Ovary (tissue), 3 donors: ENCODE measurements at regions not wholly inside any gene's neighbourhood (a gene's known extent, or its start where the extent isn't known, plus 50 kb on each side); places are given as distances from the start of the nearest gene placed in this dataset.

Experiments used
- CTCF ChIP-seq, 3 donors: fragments of 450-650 bp in 2 of 3; fragments of 200-600 bp in 1 of 3; IDR thresholded peaks; one replicate each; pipeline versions ENCODE4 v1.5.1 to v1.8.0; 2016 to 2022; ENCODE audit warnings: antibody characterized with exemption in 3 of 3, mild to moderate bottlenecking in 1 of 3
- EP300 ChIP-seq: sonication (generic); formaldehyde crosslinking; IDR thresholded peaks from one replicate; pipeline ENCODE4 v1.6.1; 2017; ENCODE audit warnings: antibody characterized with exemption
- POLR2A ChIP-seq: fragments of 450-650 bp; IDR thresholded peaks from one replicate; pipeline ENCODE4 v1.6.1; 2017; ENCODE audit warnings: antibody characterized with exemption, mild to moderate bottlenecking, moderate library complexity
- donor health status: DM: no; HTN: no; CAD: no.

- TF ChIP-seq POLR2A (no peak), CTCF (IDR thresholded peaks at IDR 0.05) (no peak), EP300 (no peak)
Measured at GRCh38 chr5:167167191-167167795, 1124.2 kb upstream of the WWC1 start.
